Smooth muscle cell (in vitro differentiated cells): ENCODE measurements at regions not wholly inside any gene's neighbourhood (a gene's known extent, or its start where the extent isn't known, plus 50 kb on each side); places are given as distances from the start of the nearest gene placed in this dataset.

Experiments
- DNase-seq: peaks from one replicate; lab custom pipeline; 2025; ENCODE audit not compliant: unreplicated experiment; lab: John Stamatoyannopoulos, UW
- H2AFZ ChIP-seq: fragments of 200-600 bp; sonication (generic); 2 replicates; pipeline ENCODE4 v1.6.0; 2016; ENCODE audit warnings: antibody characterized with exemption, low read depth, mild to moderate bottlenecking
- H3F3A ChIP-seq: fragments of 200-600 bp; sonication (generic); 2 replicates; pipeline ENCODE4 v1.6.0; 2017; ENCODE audit warnings: antibody characterized with exemption, low read depth
- H3K27ac ChIP-seq: fragments of 200-600 bp; sonication (generic); 2 replicates; pipeline ENCODE4 v1.5.1; 2016; ENCODE audit warnings: low read depth, mild to moderate bottlenecking
- H3K27me3 ChIP-seq: fragments of 200-600 bp; sonication (generic); 2 replicates; pipeline ENCODE4 v1.6.1; 2016; ENCODE audit warnings: low read depth, mild to moderate bottlenecking
- H3K36me3 ChIP-seq: fragments of 200-600 bp; sonication (generic); 2 replicates; pipeline ENCODE4 v1.5.1; 2016; ENCODE audit warnings: low read depth
- H3K4me1 ChIP-seq: fragments of 200-600 bp; sonication (generic); 2 replicates; pipeline ENCODE4 v1.5.1; 2016; ENCODE audit warnings: low read depth
- H3K4me2 ChIP-seq: fragments of 200-600 bp; sonication (generic); 2 replicates; pipeline ENCODE4 v1.6.0; 2016; ENCODE audit warnings: mild to moderate bottlenecking
- H3K4me3 ChIP-seq: fragments of 200-600 bp; sonication (generic); 2 replicates; pipeline ENCODE4 v1.5.1; 2016; ENCODE audit warnings: mild to moderate bottlenecking
- H3K79me2 ChIP-seq: fragments of 200-600 bp; sonication (generic); 2 replicates; pipeline ENCODE4 v1.6.0; 2016; ENCODE audit warnings: low read depth, mild to moderate bottlenecking
- H3K9ac ChIP-seq: fragments of 200-600 bp; sonication (generic); 2 replicates; pipeline ENCODE4 v1.6.0; 2016; ENCODE audit warnings: low read depth
- H3K9me3 ChIP-seq: fragments of 200-600 bp; sonication (generic); replicated peaks from 2 replicates; pipeline ENCODE4 v1.5.1; 2016; ENCODE audit warnings: low read depth
- H4K20me1 ChIP-seq: fragments of 200-600 bp; sonication (generic); 2 replicates; pipeline ENCODE4 v1.6.0; 2016; ENCODE audit warnings: low read depth
- CTCF ChIP-seq: fragments of 200-600 bp; sonication (generic); IDR thresholded peaks from 2 replicates; pipeline ENCODE4 v1.5.1; 2017; ENCODE audit warnings: borderline replicate concordance, mild to moderate bottlenecking, antibody characterized with exemption; ENCODE audit not compliant: insufficient read depth, poor library complexity, severe bottlenecking
- WGBS: methylation state at CpG from one replicate; pipeline ENCODE4 v1.1.7; 2016; ENCODE audit warnings: low lambda C conversion rate; 5-methylcytosine and 5-hydroxymethylcytosine counted together

DNA sequence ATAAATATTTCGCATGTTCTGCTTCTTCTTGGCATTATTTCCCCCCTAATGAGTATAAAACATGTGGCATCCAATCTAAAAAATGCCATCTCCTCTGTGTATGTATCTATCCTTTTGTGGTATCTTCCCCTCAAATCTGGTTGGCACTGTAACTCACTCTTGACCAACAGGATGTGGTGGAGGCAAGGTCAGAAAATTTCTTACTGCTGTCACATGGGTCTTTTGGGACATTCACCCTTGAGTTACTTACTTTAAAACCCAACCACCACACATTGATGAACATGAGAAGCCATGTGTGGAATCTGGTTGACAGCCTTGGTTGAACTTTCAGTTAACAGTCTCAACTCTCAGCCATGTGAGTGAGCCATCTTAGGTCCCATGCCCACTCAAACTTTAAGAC is 516.9 kb downstream of the SLC16A7 start:
- no peak for DNase-seq
- no peak for TF ChIP-seq CTCF
- 0% methylated on average over 1 of the region's 1 CpG for WGBS

GRCh38 chr12:60114169-60114568 is 518.3 kb downstream of the SLC16A7 start:
- Histone ChIP-seq H3K27ac (no peak overlapping the region), H4K20me1 (no peaks in the 10 kb centered on the region), H3K36me3 (no peaks in the 10 kb centered on the region), H3K27me3 (no peaks in the 10 kb centered on the region), H3F3A (no peaks in the 10 kb centered on the region), H3K4me3 (no peak overlapping the region), H3K4me2 (no peak overlapping the region), H3K9ac (no peak overlapping the region), H3K79me2 (no peaks in the 10 kb centered on the region), H3K4me1 (no peaks in the 10 kb centered on the region), H2AFZ (no peak overlapping the region), H3K9me3 (no peaks in the 10 kb centered on the region)
- 87% methylated on average over 1 of the region's 1 CpG for WGBS
- TF ChIP-seq CTCF, result no peak
- DNase-seq, result no peak

More for the DNA sequence above, 516.9 kb downstream of the SLC16A7 start:
- Histone ChIP-seq H4K20me1 (no peaks in the 10 kb centered on the region), H3K9me3 (no peaks in the 10 kb centered on the region), H3K4me2 (no peak overlapping the region), H2AFZ (no peak overlapping the region), H3K4me1 (no peaks in the 10 kb centered on the region), H3K27ac (no peak overlapping the region), H3K9ac (no peak overlapping the region), H3K27me3 (no peaks in the 10 kb centered on the region), H3K79me2 (no peaks in the 10 kb centered on the region), H3F3A (no peaks in the 10 kb centered on the region), H3K36me3 (no peaks in the 10 kb centered on the region), H3K4me3 (no peak overlapping the region)

- Histone ChIP-seq H3K27me3 (no peaks in the 10 kb centered on the region), H3F3A (no peaks in the 10 kb centered on the region), H3K4me3 (no peak overlapping the region), H3K4me1 (no peaks in the 10 kb centered on the region), H3K4me2 (no peak overlapping the region), H3K36me3 (no peaks in the 10 kb centered on the region), H4K20me1 (no peaks in the 10 kb centered on the region), H2AFZ (no peak overlapping the region), H3K79me2 (no peaks in the 10 kb centered on the region), H3K9me3 (no peaks in the 10 kb centered on the region), H3K27ac (no peak overlapping the region), H3K9ac (no peak overlapping the region)
- WGBS, result 91% methylated on average over 2 of the region's 2 CpGs
- DNase-seq, result no peak
- no peak for TF ChIP-seq CTCF
Observed at GRCh38 chr12:60119327-60119726, 523.5 kb downstream of the SLC16A7 start.

DNA sequence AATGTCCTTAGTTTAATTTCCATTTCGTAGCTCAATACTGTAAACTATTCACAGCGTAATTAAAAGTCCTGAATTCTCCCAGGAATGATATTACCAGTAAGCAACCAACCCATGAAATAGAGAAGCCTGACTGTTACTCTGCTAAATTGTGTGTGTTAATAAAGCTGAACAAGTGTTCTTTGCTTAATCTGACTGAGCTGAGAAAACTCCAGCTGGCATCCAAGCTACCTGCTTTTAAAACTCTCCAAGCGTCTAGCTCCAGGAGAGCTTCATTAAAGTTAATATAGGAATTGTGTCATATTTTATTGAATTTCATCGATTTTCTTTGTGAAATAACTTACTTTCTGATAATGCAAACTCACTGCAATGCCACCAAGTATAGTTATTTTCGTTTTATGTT is 524.4 kb downstream of the SLC16A7 start:
- no peak for TF ChIP-seq CTCF
- Histone ChIP-seq H3K36me3 (no peaks in the 10 kb centered on the region), H3K4me3 (no peak overlapping the region), H3K27me3 (no peaks in the 10 kb centered on the region), H3K4me2 (no peak overlapping the region), H3K4me1 (no peaks in the 10 kb centered on the region), H4K20me1 (no peaks in the 10 kb centered on the region), H3K9ac (no peak overlapping the region), H3K9me3 (no peaks in the 10 kb centered on the region), H2AFZ (no peak overlapping the region), H3F3A (no peaks in the 10 kb centered on the region), H3K79me2 (no peaks in the 10 kb centered on the region), H3K27ac (no peak overlapping the region)
- WGBS, result 87% methylated on average over 5 of the region's 5 CpGs
- DNase-seq, result no peak
